Astrocyte of the hippocampus (primary cell): ENCODE measurements at regions not wholly inside any gene's neighbourhood (a gene's known extent, or its start where the extent isn't known, plus 50 kb on each side); places are given as distances from the start of the nearest gene placed in this dataset.
"Not testable (repeated sequence)": the region's sequence is repeated elsewhere in the genome, so short reads cannot be mapped to it uniquely, and the experiment has no call there.

ENCODE experiments used
- DNase-seq: peaks from one replicate; pipeline ENCODE4 v3.0.0; 2011; ENCODE audit warnings: low read depth, low spot score

GRCh38 chr17:45554479-45554878, 64.0 kb upstream of the PLEKHM1 start:
- DNase-seq, result not testable (repeated sequence)

DNA sequence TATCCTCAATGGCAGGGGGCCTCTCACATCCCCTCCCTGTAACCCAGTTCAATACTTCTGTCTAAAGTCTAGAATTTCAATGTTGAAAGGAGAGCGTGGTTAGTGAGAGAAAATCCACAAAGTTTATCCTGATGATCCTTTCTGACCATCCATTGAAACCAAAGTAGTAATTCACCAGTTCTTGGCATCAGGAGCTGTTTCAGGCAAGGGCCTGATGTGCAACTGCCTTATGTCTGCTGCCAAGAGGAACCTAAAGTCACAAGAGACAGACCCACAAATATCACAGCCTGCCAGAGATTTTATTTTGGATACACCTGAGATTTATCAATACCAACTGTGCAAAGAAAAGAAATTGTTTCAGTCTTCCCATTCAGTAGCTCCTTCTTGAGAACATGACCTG, 68.3 kb upstream of the PLEKHM1 start:
- not testable (repeated sequence) for DNase-seq

- not testable (repeated sequence) for DNase-seq
Measured at GRCh38 chr17:45562868-45563267, 72.3 kb upstream of the PLEKHM1 start.

DNA sequence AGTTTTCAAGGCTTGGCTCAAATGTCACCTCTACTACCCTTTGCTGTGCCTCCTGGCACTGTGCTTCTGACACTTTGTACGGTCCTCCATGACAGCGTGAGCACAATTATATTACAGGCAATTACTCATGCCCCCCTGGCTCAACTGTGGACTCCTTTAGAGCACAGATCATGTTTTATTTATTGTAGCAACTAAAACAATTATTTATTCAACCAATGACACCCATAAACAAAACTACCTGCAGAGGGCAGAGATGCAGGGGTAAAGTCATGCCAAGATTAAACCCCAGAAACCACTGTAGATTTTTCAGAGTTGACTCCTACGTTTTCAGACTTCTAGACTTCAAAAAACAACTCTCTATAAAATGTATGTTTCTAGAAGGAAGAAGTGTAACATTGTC, 72.8 kb upstream of the PLEKHM1 start:
- peak; percentile 10 for DNase-seq

- not testable (repeated sequence) for DNase-seq
Measured at GRCh38 chr17:45568275-45568674, 77.8 kb upstream of the PLEKHM1 start.

GRCh38 chr17:45573326-45573725, 82.8 kb upstream of the PLEKHM1 start:
- DNase-seq, result not testable (repeated sequence)

GRCh38 chr17:45573924-45574770, 83.6 kb upstream of the PLEKHM1 start:
- peak; percentile 11 for DNase-seq

DNA sequence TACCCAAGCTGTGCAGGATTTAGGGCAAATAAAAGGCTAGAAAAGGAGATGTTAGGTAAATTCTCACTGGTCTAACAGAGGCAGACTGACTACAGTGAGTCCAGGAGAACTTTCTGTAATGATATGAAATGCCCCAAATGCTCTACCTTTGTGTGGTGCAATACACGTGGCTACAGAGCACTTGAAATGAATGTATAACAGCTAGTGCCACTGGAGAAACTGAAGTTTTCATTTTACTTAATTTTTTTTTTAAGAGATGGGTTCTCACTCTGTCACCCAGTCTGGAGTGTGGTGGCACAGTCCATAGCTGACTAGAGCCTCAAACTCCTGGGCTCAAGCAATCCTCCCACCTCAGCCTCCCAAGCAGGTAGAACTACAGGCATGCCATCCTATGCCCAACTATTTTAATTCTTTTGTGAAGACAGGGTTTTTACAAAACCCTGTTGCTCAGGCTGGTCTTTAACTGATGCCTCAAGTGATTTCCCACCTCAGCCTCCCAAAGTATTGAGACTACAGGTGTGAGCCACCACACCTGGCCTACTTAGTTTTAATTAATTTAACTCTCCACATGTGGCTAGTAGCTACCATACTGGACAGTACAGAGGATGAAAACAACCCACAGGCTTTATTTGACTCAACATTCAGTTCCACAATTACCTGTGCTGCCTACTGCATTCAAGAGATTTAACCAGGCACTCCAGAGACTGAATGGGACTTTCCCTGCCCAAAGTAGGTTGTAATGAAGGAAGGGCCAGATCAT, 84.8 kb upstream of the PLEKHM1 start:
- no peak for DNase-seq

DNA sequence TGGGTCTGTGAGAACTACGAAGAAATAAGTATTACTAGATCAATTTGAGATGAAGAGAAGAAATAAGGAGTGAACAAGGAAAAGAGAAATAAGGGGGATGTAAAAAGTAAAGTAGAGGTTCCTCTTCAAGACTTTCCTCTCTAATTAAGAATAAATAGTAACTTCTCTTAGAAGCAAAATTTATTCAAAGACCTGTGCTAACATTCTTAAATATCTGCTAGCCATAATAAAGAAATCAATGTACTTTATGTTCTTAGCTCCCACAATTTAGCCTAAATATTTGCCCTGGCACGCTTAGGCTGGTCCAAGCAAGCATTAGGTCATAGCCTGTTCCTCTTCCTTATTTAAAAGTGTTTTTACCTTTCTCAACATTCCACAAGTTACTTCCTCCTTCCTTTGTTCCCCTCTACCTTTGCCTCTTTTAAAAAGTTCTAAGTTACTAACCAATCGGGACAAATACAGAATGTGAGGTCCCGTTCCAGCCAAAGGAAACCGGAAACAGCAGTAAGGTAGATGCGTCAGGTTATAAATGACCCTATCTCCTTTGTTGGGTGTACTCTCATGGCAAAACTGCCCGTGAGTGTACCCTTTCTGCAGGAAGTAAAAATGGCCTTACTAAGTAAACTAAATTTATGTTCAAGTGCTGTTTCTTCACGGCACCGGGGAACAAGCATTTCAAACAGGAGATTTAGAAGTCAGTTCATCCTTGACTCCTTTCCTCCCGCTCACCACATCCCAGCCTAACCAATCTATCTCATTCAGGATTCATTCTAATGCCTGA, 86.2 kb upstream of the PLEKHM1 start:
- DNase-seq, result not testable (repeated sequence)

DNA sequence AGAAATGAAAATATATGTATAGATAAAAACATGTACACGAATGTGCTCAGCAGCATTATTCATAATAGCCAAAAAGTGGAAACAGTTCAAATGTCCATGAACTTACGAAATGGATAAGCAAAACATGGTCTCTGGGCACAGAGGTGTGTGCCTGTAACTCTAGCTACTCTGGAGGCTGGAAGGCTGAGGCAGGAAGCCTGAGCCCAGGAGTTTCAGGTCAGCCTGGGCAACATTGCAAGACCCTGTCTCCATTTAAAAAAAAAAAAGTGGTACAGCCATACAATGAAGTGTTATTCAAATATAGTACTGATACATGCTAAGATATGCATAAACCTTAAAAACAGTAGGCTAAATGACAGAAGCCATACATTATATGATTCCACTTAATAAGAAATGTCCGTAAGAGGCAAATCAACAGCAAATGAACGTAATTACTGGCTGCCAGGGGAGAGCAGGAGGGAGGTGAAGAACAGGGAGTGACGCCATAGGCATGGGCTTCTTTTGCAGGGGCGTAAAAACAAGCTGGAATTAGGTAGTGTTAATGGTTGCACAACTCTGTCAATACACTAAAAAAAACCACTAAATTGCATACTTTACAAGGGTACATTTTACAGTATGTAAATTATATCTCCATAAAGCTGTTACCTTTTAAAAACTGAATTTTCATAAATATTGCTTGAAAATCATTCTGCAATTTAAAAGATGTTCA, 87.2 kb upstream of the PLEKHM1 start:
- DNase-seq, result no peak

GRCh38 chr17:45578516-45579455, 88.3 kb upstream of the PLEKHM1 start:
- DNase-seq, result no peak

- DNase-seq, result no peak
Measured at GRCh38 chr17:45579529-45580495, 89.3 kb upstream of the PLEKHM1 start.

GRCh38 chr17:45580924-45581323, 90.4 kb upstream of the PLEKHM1 start:
- no peak for DNase-seq

GRCh38 chr17:45581860-45582259, 91.3 kb upstream of the PLEKHM1 start:
- DNase-seq, result no peak

DNA sequence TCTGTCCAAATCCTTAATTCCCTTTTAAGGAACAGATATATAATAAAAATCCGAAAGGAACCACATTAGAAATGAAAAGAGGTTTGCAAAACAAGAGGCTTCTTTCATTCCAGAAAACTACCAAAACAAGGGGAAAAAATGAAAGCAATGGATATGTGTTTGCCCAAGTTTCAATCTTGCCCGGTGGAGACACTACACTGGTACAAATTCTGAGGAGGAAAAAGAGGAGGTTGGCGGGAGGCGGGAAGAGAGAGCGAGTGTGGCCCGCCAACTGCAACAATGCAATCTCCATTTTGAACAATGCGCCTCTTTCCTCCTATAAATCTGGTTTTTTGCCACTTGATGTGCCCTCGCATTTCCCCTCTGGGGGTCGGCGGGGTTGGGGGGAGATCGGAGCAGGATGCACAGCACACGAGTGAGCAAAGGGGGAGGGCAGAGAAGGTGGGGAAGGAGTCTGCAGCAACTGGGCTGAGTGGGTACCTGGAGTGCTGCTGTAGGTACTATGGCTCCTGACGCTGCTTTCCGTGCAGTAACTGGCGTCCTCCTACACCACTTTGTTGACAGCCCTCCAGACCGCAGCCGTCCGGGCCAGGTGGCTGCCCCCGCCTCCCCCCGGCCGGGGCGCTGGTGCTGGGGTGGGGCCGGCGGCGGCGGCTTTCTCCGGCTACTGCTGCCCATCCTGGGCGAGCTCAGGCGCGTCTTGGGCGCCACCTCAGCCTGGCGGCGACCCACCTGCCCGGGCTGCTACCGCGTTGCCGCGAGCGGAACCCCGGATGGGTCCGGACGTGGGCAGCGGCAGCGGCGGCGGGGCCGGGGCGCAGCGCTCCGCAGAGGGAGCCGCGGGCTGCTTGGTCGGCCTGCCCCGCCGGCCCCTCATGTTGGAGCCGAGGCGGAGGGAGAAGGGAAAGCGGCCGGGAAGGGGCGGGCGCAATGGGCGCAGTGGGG, 93.8 kb upstream of the PLEKHM1 start:
- peak; percentile 73 for DNase-seq

GRCh38 chr17:45585037-45585733, 94.7 kb upstream of the PLEKHM1 start:
- peak; percentile 83 for DNase-seq
